ENCODE measurements at regions not wholly inside any gene's neighbourhood (a gene's known extent, or its start where the extent isn't known, plus 50 kb on each side); places are given as distances from the start of the nearest gene placed in this dataset.

- peak; percentile 77 for DNase-seq
These were observed 64.0 kb upstream of the HNRNPA3 start for GRCh38 chr2:177148477-177149154.

GRCh38 chr2:177149155-177149503 lies 63.5 kb upstream of the HNRNPA3 start:
- DNase-seq = no peak

GRCh38 chr2:177153805-177154204 lies 58.8 kb upstream of the HNRNPA3 start:
- no peak for DNase-seq

- no peak for DNase-seq
These were observed 57.8 kb upstream of the HNRNPA3 start for GRCh38 chr2:177154809-177155208.

- DNase-seq = no peak
These were observed 57.0 kb upstream of the HNRNPA3 start for GRCh38 chr2:177155631-177156030.

- DNase-seq = peak; percentile 37
These were observed 50.7 kb upstream of the HNRNPA3 start for GRCh38 chr2:177161741-177162460.
